Skeletal muscle tissue (tissue), 3 donors: ENCODE measurements at regions not wholly inside any gene's neighbourhood (a gene's known extent, or its start where the extent isn't known, plus 50 kb on each side); places are given as distances from the start of the nearest gene placed in this dataset.

Experiments used
- H3K27ac ChIP-seq: one replicate; pipeline ENCODE4 v1.7.0; 2013; ENCODE audit warnings: mild to moderate bottlenecking, low read depth, low read length, inconsistent platforms
- H3K27me3 ChIP-seq, 3 donors: one replicate each; pipeline ENCODE4 v1.7.0; 2013; ENCODE audit warnings: low read length in 3 of 3; ENCODE audit not compliant: control insufficient read depth in 3 of 3, insufficient read depth in 3 of 3
- H3K36me3 ChIP-seq, 3 donors: one replicate each; pipeline ENCODE4 v1.7.0; 2013; ENCODE audit warnings: low read length in 3 of 3; ENCODE audit not compliant: control insufficient read depth in 3 of 3, insufficient read depth in 3 of 3
- H3K4me1 ChIP-seq, 3 donors: one replicate each; pipeline ENCODE4 v1.7.0; 2013; ENCODE audit warnings: low read length in 3 of 3, mild to moderate bottlenecking in 3 of 3; ENCODE audit not compliant: control insufficient read depth in 3 of 3, insufficient read depth in 3 of 3
- H3K4me3 ChIP-seq, 3 donors: one replicate each; pipeline ENCODE4 v1.7.0; 2013; ENCODE audit warnings: low read length in 3 of 3
- H3K9ac ChIP-seq, 3 donors: one replicate each; pipeline ENCODE4 v1.7.0; 2013; ENCODE audit warnings: low read length in 3 of 3, mild to moderate bottlenecking in 3 of 3, moderate library complexity in 2 of 3, low read depth in 1 of 3
- H3K9me3 ChIP-seq, 3 donors: one replicate each; pipeline ENCODE4 v1.7.0; 2013; ENCODE audit warnings: low read length in 3 of 3; ENCODE audit not compliant: control insufficient read depth in 3 of 3
- donor health status: Osteomylitis.

DNA sequence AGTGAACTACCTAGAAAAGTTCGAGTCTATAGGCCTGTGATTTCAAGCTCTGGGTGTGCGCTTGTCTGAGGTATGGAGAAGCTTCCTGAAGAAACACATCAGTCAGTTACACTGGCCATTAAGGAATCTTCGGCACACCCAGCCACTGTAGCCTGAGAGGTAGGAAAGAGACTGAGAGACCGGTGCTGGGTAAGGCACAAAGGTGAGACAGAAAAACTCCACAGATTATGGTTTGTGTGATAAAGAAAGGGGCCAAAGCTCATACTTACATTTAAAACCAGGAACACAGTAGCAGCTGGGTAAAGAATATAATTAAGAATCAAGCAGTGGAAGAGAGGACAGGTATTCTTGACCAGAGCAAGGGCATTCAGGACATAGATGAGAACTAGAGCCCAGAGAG is 74.8 kb upstream of the TTC29 start:
- no peak overlapping the region for H3K4me3 ChIP-seq
- no peaks in the 10 kb centered on the region for H3K27me3 ChIP-seq
- no peaks in the 10 kb centered on the region for H3K36me3 ChIP-seq
- no peak overlapping the region for H3K27ac ChIP-seq
- H3K9me3 ChIP-seq, result no peaks in the 10 kb centered on the region
- H3K9ac ChIP-seq, result no peak overlapping the region
- no peaks in the 10 kb centered on the region for H3K4me1 ChIP-seq

DNA sequence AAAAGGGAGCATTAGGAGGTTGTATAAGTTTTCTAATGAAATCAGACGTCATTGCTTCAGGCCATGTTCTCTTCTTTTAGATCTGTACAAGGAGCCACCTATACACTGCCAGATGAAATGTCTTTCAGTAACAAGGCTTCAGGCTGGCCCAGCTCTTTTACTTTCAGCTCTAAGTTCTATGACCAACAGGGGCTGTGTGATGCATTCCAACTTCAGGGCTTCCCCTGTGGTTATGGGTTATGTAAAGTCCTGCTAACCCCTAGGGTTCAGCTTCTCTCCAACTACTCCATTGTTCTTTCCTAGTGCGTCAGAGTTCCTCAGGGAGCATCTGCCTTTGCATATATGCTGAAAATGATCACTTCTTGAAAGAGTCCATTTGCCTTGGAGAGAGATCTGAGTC is 79.4 kb upstream of the TTC29 start:
- no peaks in the 10 kb centered on the region for H3K4me1 ChIP-seq
- no peaks in the 10 kb centered on the region for H3K27me3 ChIP-seq
- H3K9ac ChIP-seq, result no peak overlapping the region
- no peaks in the 10 kb centered on the region for H3K9me3 ChIP-seq
- no peaks in the 10 kb centered on the region for H3K36me3 ChIP-seq
- no peak overlapping the region for H3K27ac ChIP-seq
- H3K4me3 ChIP-seq, result no peak overlapping the region

DNA sequence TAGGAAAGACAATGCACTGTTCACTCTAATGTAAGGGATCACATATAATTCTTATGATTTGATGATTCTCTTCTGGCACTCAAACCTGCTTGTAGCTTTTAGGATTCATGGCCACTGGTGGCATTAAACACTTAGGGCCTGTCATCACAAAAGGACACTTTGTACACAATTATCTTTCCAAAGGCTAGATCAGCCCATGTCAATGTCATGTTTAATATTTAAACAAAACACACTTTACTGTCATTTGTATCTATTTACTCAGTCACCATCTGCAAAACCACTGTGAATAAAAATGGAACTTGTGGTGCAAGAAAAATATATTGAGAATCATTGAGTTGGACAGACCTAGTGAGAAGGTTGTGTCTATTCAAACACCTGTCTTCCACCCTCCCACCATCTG is 83.6 kb upstream of the TTC29 start:
- Histone ChIP-seq H3K27ac (no peak overlapping the region), H3K27me3 (no peaks in the 10 kb centered on the region), H3K9me3 (no peaks in the 10 kb centered on the region), H3K36me3 (no peaks in the 10 kb centered on the region), H3K4me3 (no peak overlapping the region), H3K9ac (no peak overlapping the region), H3K4me1 (no peaks in the 10 kb centered on the region)

DNA sequence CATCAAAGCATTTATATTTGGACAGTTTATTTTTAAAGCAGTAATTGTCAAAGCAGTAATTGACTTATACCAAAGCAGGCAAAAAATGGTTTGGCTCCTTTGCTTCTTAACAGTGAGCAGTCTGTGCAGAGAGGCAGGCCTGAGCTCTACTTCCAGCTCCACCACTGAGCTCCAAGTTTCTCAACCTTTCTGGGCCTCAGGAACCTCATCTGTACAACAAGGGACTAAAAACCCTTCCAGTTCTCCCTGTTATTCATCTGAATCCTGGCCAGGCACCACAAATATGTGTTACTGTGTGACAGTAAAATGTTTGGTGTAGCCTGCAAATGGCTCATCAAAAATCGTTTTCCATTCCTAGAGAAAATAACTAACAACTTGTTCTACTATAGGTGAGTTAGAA is 88.7 kb upstream of the TTC29 start:
- no peak overlapping the region for H3K4me3 ChIP-seq
- no peak overlapping the region for H3K9ac ChIP-seq
- no peaks in the 10 kb centered on the region for H3K36me3 ChIP-seq
- H3K27ac ChIP-seq, result no peak overlapping the region
- H3K4me1 ChIP-seq, result no peaks in the 10 kb centered on the region
- H3K9me3 ChIP-seq, result no peaks in the 10 kb centered on the region
- peaks cover 0 to 6% (median 2%) of the 10 kb centered on the region in 3 donors for H3K27me3 ChIP-seq

DNA sequence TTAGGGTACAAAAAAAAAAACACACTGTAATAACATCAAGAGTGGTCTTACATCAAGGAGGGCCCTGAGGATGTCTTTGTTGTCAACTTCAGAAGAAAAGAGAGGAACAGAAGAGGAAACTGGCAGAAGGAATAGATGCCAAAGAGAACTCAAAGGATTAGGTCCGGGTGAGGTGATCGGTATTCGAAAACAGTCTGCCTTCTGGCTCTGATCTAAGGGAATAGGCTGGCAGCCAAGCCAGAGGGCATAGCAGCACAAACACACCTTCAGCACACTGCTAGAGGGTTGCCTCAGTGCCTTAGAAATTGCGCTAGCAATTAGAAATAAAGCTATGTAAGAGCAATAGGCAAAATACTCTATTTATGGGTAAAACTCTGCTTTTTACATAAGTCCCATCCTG is 91.4 kb upstream of the TTC29 start:
- Histone ChIP-seq H3K9me3 (no peaks in the 10 kb centered on the region), H3K9ac (no peak overlapping the region), H3K4me3 (no peak overlapping the region), H3K4me1 (no peaks in the 10 kb centered on the region), H3K27me3 (peaks cover 0 to 6% (median 5%) of the 10 kb centered on the region in 3 donors), H3K36me3 (no peaks in the 10 kb centered on the region), H3K27ac (no peak overlapping the region)

DNA sequence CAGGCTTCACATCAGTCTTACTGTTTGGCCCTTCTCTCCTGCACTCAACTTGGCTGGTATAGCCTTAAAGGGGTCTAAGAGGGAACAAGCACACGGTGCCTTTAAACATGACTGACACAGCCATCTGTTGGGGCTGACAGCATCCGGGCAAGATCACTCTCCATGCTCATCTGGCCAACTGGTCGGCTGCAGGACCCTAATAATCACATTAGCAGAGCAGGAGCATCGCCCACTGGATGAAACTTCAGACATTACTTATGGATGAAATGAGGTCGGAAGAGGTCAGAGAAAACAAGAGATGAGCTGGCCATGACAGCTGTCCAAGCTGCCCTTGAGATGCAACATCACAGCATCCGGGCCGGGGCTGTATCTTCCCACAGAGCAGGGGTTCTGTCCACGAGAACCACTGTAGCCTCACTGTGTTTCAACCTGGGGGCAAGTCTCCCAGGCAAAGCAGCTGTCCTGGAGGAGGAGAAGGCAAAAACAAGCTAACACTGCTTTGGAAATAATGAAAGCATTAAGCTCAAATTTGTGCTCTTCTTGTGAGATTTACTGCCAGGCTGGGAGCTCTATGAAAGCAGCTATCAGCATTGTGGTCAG is 94.4 kb upstream of the TTC29 start:
- Histone ChIP-seq H3K27me3 (peaks cover 2 to 7% (median 5%) of the 10 kb centered on the region in 3 donors), H3K4me1 (no peaks in the 10 kb centered on the region), H3K36me3 (no peaks in the 10 kb centered on the region), H3K4me3 (no peak overlapping the region), H3K9ac (no peak overlapping the region), H3K9me3 (no peaks in the 10 kb centered on the region), H3K27ac (no peak overlapping the region)

DNA sequence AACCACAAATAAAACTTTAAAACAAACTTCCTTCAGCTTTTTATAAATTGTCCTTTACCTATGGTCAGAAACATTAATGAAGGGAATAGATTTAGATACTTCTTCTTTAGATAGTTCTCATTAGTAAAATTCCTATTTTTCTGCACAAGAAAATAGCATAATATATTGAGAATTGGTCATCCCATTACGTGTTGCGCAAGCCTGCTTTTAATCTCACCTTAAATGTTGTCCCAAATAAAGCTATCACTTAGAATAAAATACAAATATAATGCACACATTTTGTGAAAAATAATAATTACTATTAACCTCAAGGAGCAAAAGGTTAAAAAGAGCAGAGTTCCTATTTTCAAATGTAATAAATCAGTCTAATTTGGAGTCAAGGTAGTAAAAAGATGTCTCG is 95.2 kb upstream of the TTC29 start:
- Histone ChIP-seq H3K27ac (no peak overlapping the region), H3K4me3 (no peak overlapping the region), H3K9ac (no peak overlapping the region), H3K27me3 (peaks cover 2 to 7% (median 5%) of the 10 kb centered on the region in 3 donors), H3K4me1 (no peaks in the 10 kb centered on the region), H3K9me3 (no peaks in the 10 kb centered on the region), H3K36me3 (no peaks in the 10 kb centered on the region)

DNA sequence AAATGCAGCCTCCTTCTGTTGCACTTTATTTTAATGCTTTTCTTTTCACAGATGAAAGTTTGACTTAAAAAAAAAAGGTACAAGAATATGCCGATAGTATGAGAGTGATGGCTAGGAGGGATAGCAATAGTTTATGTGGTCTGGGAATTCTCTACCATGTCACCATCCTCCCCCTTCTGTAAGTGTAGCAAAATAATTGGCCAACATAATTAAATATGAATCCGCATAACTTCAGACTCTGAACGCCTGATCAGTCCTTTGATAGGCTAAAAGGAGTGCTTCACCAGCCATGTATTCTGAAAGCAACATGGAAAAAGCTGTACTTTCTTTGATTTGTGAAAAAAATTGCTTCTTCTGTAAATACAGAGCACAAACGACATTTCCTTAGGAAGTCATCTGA is 95.7 kb upstream of the TTC29 start:
- no peaks in the 10 kb centered on the region for H3K36me3 ChIP-seq
- H3K4me1 ChIP-seq, result no peaks in the 10 kb centered on the region
- H3K27ac ChIP-seq, result no peak overlapping the region
- no peak overlapping the region for H3K9ac ChIP-seq
- no peak overlapping the region for H3K4me3 ChIP-seq
- H3K27me3 ChIP-seq, result peaks cover 2 to 7% (median 5%) of the 10 kb centered on the region in 3 donors
- no peaks in the 10 kb centered on the region for H3K9me3 ChIP-seq

DNA sequence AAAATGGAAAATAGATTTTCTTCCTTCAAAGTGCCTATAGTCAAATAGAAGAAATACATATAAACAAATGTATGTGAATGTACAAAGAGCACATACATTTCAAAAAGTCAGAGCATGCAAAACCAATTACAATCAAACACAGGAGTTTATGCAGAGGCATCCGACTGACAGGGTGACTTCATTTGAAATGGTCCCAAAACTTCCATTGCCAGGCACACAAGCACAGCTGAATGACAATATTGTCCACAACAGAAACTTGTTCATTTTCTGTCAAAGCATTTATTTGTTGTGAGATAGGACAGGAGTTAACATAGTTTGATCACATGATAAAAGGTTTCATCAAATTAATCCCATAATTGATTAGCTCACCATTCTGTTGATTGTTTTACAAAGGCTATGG is 96.4 kb upstream of the TTC29 start:
- Histone ChIP-seq H3K4me1 (no peaks in the 10 kb centered on the region), H3K9ac (no peak overlapping the region), H3K27ac (no peak overlapping the region), H3K36me3 (no peaks in the 10 kb centered on the region), H3K4me3 (no peak overlapping the region), H3K27me3 (peaks cover 2 to 7% (median 7%) of the 10 kb centered on the region in 3 donors), H3K9me3 (no peaks in the 10 kb centered on the region)

DNA sequence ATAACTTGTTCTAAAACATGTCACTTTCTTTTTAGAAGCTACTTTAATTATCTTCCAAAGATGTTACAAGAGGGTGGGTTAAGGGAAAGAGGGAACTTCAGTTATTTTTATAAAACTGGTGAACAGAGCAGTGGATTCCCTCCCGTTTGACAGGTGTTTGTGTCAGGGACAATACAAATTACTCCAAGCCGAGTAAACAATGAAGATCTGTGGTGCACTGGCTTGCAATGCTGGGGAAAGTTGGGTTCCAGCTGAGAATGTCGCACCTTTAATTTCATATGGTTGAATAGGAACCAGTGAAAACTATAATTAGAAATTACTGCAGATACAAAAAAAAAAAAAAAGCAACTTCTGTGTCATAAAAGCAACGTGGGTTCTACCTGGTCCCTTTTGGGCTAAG is 98.6 kb upstream of the TTC29 start:
- peaks cover 2 to 6% (median 2%) of the 10 kb centered on the region in 3 donors for H3K27me3 ChIP-seq
- H3K36me3 ChIP-seq, result no peaks in the 10 kb centered on the region
- H3K4me3 ChIP-seq, result no peak overlapping the region
- H3K27ac ChIP-seq, result no peak overlapping the region
- H3K9ac ChIP-seq, result no peak overlapping the region
- no peaks in the 10 kb centered on the region for H3K4me1 ChIP-seq
- H3K9me3 ChIP-seq, result no peaks in the 10 kb centered on the region
